ENCODE measurements at regions not wholly inside any gene's neighbourhood (a gene's known extent, or its start where the extent isn't known, plus 50 kb on each side); places are given as distances from the start of the nearest gene placed in this dataset.

GRCh38 chr2:103977668-103978067 is 876.2 kb upstream of the POU3F3 start:
- TF ChIP-seq CTCF (conservative IDR thresholded peaks at IDR 0.05; ENCODE audit: low read depth, low read length), result no peak
- no peak for DNase-seq (ENCODE audit: low read depth)
- no peak overlapping the region for H3K4me3 ChIP-seq (ENCODE audit: low read length)

- no peak for DNase-seq (ENCODE audit: low read depth)
- TF ChIP-seq CTCF (conservative IDR thresholded peaks at IDR 0.05; ENCODE audit: low read depth, low read length), result no peak
- H3K4me3 ChIP-seq (ENCODE audit: low read length), result no peak overlapping the region
Measured at GRCh38 chr2:103980401-103980800, 873.5 kb upstream of the POU3F3 start.

GRCh38 chr2:103982691-103983090 is 871.2 kb upstream of the POU3F3 start:
- no peak for TF ChIP-seq CTCF (conservative IDR thresholded peaks at IDR 0.05; ENCODE audit: low read depth, low read length)
- no peak overlapping the region for H3K4me3 ChIP-seq (ENCODE audit: low read length)
- DNase-seq (ENCODE audit: low read depth), result no peak

GRCh38 chr2:103986001-103986400 is 867.9 kb upstream of the POU3F3 start:
- no peak for TF ChIP-seq CTCF (conservative IDR thresholded peaks at IDR 0.05; ENCODE audit: low read depth, low read length)
- DNase-seq (ENCODE audit: low read depth), result no peak
- no peak overlapping the region for H3K4me3 ChIP-seq (ENCODE audit: low read length)

- no peak overlapping the region for H3K4me3 ChIP-seq (ENCODE audit: low read length)
- DNase-seq (ENCODE audit: low read depth), result no peak
- TF ChIP-seq CTCF (conservative IDR thresholded peaks at IDR 0.05; ENCODE audit: low read depth, low read length), result peak; percentile 42
Measured at GRCh38 chr2:103991591-103991990, 862.3 kb upstream of the POU3F3 start.

GRCh38 chr2:104004821-104005220 is 849.1 kb upstream of the POU3F3 start:
- TF ChIP-seq CTCF (conservative IDR thresholded peaks at IDR 0.05; ENCODE audit: low read depth, low read length), result no peak
- H3K4me3 ChIP-seq (ENCODE audit: low read length), result no peak overlapping the region
- DNase-seq (ENCODE audit: low read depth), result no peak

GRCh38 chr2:104016801-104017200 is 837.1 kb upstream of the POU3F3 start:
- TF ChIP-seq CTCF (conservative IDR thresholded peaks at IDR 0.05; ENCODE audit: low read depth, low read length), result no peak
- H3K4me3 ChIP-seq (ENCODE audit: low read length), result no peak overlapping the region
- no peak for DNase-seq (ENCODE audit: low read depth)
